ENCODE measurements at regions not wholly inside any gene's neighbourhood (a gene's known extent, or its start where the extent isn't known, plus 50 kb on each side); places are given as distances from the start of the nearest gene placed in this dataset.

DNA sequence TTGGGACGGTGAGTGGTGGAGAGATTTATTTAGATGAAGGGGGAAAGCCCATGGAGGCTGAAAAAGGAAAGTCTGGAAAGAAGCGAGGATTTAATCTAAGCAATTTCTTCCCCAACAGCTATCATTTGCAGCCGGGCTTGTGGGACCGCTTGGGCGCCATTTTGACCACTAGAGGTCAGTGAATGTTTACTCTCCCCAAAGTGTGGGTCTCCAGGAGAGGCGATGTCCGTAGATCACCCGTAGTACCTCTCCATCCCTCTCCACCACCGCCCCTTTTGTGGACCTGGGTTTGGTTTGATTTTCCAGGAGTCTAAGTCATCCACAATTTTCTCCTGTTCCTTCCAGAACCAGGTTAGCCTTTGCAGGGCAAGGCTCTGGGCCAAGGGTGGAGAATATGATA is 91.2 kb upstream of the PARP11 start:
- H3K36me3 Mint-ChIP-seq, result no peaks in the 10 kb centered on the region
- ATAC-seq (ENCODE audit: low read depth in 2 of 2) (no peak), DNase-seq (no peak)
- H3K27me3 Mint-ChIP-seq, result peaks cover 0 to 7% (median 0%) of the 10 kb centered on the region in 3 donors
- H3K4me1 Mint-ChIP-seq, result peaks cover 8 to 14% (median 12%) of the 10 kb centered on the region in 3 donors
- no peak overlapping the region for H3K27ac Mint-ChIP-seq
- H3K9me3 Mint-ChIP-seq, result no peaks in the 10 kb centered on the region
- H3K4me3 Mint-ChIP-seq, result no peak overlapping the region

DNA sequence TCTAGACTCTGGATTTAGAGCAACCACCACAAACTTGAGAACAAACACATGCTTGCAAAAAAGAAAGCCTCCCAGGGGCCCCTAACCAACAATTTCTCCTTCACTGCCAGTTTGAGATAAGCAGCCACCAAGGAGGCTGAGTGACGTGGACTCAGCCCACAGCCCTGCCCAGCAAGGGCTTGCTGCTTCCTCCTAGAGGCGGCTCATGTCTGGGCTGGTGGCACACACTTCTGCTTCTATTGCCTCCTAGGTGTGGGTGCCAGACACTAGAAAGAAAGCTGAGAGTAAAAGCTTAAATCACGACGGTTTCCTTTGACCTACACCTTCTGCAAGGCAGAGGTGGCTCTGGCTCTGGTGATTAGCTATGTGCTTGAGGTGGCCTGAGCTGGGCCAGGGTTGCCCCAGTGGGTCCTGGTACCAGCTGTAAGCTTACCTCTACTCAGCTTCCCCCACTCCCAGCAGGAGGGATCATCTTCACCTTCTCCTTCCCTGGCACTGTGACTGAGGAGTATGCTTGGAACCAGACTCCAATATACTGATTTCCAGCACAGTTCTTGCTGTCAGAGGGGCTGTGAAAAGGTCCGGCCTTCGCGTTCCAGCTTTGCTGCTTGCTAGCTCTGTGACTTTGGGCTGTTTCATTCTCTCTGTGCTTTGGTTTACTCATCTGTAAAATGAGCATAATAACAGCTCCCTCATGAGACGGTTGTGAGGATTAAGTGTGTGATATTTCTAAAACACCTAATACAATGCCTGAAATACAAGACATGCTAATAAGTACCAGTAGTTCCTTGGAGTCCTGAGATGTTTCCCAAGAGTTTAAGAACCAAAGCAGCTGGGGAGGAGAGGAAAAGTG is 89.7 kb upstream of the PARP11 start:
- H3K36me3 Mint-ChIP-seq, result peaks cover 0 to 4% of the 10 kb centered on the region in 2 donors
- H3K27ac Mint-ChIP-seq, result peak overlapping the region in 5 of 6 donors; percentile 44 to 83 (median 69)
- ATAC-seq (ENCODE audit: low read depth in 2 of 2) (peak; percentile 100), DNase-seq (peak; percentile 63)
- peaks cover 0 to 8% (median 0%) of the 10 kb centered on the region in 3 donors for H3K27me3 Mint-ChIP-seq
- H3K4me3 Mint-ChIP-seq, result peak overlapping the region in 3 of 8 donors; percentile 25 to 53 (median 48)
- H3K4me1 Mint-ChIP-seq, result peaks cover 12 to 19% (median 18%) of the 10 kb centered on the region in 3 donors
- H3K9me3 Mint-ChIP-seq, result peaks cover 0 to 2% (median 0%) of the 10 kb centered on the region in 7 donors

DNA sequence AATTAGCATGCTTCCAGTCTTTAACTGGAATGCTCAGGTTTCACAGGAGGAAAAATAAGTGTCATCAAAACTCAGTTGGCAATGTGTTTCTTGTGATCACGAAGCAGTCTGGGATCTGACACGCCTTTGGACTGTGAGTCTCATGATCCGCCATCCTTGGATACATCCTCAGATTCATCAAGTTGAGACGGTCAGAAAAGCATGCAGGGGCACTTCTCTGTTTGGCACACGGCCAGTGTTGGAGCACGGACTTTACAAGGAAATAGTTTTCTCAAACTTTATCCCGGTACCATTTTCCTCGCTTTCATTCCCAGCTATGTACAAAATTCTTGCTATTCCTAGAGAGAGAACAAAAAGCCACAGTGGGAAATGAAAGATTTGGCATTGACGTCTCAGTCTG is 88.4 kb upstream of the PARP11 start:
- Mint-ChIP-seq H3K36me3 (peaks cover 4 to 5% of the 10 kb centered on the region in 2 donors), H3K4me3 (no peak overlapping the region), H3K27me3 (peaks cover 0 to 20% (median 2%) of the 10 kb centered on the region in 3 donors), H3K4me1 (peaks cover 12 to 19% (median 18%) of the 10 kb centered on the region in 3 donors), H3K27ac (peak overlapping the region in 1 of 6 donors; percentile 60), H3K9me3 (peaks cover 0 to 2% (median 0%) of the 10 kb centered on the region in 7 donors)
- DNase-seq (no peak), ATAC-seq (ENCODE audit: low read depth in 2 of 2) (no peak)

DNA sequence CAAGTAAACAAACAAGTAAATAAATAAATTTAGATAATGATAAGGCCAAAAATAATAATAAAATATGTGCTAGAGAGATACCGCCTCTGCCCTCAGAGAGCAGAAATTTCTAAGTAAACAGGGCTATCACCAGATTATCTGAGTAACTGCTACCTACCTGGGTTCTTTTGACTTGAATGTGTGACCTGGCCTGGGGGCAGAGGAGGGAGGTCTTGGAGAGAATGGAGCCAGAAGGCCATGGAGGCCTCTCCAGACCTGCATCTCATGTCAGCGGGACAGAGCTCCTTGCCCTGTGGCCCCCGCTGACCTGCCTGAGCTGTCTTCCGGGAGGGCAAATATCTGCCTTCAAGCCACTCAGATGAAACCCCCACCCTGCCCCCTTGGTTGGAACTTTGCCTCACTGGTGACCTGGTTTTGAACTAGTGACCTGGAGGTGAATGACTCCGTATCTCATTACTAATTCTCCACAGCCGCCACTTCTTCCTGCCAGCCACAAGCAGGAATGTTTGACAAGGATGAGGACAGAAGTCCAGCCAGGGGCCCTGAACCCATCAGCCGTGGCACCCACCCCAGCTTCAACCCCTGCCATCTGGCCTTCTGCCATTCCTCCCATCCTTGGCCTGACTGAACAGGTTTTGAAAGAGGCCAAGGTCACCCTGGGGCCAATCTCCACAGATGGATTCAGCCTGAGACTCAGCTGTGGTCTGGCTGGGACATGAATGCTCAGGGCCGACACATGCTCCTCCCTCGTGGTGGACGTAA is 86.8 kb upstream of the PARP11 start:
- ATAC-seq (ENCODE audit: low read depth in 2 of 2) (no peak), DNase-seq (no peak)
- peaks cover 0 to 22% (median 4%) of the 10 kb centered on the region in 3 donors for H3K27me3 Mint-ChIP-seq
- H3K36me3 Mint-ChIP-seq, result peaks cover 4 to 5% of the 10 kb centered on the region in 2 donors
- no peak overlapping the region for H3K27ac Mint-ChIP-seq
- H3K4me3 Mint-ChIP-seq, result no peak overlapping the region
- H3K9me3 Mint-ChIP-seq, result peaks cover 0 to 2% (median 0%) of the 10 kb centered on the region in 7 donors
- H3K4me1 Mint-ChIP-seq, result peaks cover 12 to 19% (median 18%) of the 10 kb centered on the region in 3 donors

DNA sequence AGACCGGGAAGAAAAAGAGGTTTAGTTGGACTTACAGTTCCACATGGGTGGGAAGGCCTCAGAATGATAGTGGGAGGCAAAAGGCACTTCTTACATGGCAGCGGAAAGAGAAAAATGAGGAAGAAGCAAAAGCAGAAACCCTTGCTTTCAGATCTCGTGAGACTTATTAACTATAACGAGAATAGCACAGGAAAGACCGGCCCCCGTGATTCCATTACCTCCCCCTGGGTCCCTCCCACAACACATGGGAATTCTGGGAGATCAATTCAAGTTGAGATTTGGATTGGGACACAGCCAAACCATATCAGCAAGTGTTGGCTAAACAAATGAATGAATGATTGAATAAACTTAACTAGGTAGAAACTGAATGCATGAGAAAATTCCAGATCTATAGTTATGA is 85.3 kb upstream of the PARP11 start:
- no peak for ATAC-seq (ENCODE audit: low read depth in 2 of 2)

DNA sequence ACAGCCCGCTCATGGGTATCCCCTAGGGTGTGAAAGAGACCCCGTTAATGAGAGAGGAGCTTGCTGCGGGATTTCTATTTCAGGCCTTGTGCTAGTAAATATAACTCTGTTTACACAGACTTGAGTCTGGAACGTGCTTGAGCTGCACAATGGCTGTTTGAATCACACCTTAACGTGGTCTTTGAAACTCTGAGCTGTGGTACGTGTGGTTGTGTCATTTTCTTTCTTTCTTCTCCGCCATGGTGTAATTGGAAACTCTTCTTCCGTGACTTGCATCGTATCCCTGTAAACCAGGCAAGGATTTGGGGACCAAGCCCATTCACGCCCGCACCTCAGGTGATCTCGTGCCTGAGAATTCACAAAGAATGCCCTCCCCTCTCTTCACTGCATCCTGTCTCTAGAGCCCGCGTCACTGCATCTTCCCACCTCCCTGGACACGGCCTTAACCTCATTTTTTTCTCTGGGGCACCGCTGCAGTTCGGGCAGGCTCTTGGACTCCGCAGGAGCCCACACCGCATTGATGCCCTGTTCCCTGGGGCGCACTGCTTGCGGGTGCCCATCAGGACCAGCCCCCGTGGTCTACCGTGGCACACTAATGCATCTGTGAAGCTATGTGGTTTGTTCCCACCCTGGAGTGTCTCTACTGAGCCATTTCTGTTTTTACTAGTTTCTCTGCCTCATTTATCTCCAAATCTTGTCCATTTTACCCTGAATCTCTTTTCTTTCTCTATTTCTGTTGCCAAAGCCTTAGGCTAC is 78.4 kb upstream of the PARP11 start:
- peaks cover 15 to 34% (median 19%) of the 10 kb centered on the region in 3 donors for H3K4me1 Mint-ChIP-seq
- H3K27ac Mint-ChIP-seq, result peak overlapping the region in 2 of 6 donors; percentile 8 to 58
- ATAC-seq (ENCODE audit: low read depth in 2 of 2) (no peak), DNase-seq (no peak)
- H3K27me3 Mint-ChIP-seq, result peaks cover 0 to 3% (median 2%) of the 10 kb centered on the region in 3 donors
- H3K9me3 Mint-ChIP-seq, result peaks cover 0 to 8% (median 2%) of the 10 kb centered on the region in 7 donors
- peaks cover 4 to 8% of the 10 kb centered on the region in 2 donors for H3K36me3 Mint-ChIP-seq
- no peak overlapping the region for H3K4me3 Mint-ChIP-seq

More for the DNA sequence above, 85.3 kb upstream of the PARP11 start:
- Mint-ChIP-seq H3K4me1 (peaks cover 12 to 19% (median 18%) of the 10 kb centered on the region in 3 donors), H3K27me3 (peaks cover 0 to 22% (median 4%) of the 10 kb centered on the region in 3 donors), H3K36me3 (peaks cover 4 to 5% of the 10 kb centered on the region in 2 donors), H3K4me3 (no peak overlapping the region), H3K9me3 (peaks cover 0 to 2% (median 0%) of the 10 kb centered on the region in 7 donors), H3K27ac (no peak overlapping the region)
- no peak for DNase-seq

DNA sequence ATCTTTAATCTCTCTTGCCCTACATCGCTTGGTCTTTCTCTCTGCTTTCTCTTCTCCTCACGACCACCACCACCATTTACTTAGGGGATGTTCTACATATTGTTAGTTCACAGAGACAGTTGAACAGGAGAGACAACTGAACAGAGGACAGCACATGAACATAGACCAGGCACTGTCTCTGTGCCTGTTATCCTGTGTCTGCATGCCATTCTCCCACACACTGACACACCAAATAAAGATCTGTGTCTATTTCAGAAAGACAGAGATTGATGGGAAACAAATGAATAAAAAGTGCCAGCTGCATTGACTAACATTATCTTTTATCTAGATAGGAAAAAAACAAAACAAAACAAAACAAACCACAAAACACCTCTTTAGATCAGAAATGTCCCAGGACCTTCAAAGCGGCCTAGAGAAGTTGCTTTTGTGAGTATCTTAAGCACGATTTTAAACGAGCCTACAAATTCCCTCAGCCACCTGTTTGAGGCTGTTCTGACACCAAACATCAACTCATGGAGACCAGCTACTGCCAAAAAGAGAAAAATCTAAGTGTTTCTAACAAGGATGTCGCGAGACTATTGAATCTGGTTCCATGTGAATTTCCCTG is 77.6 kb upstream of the PARP11 start:
- Mint-ChIP-seq H3K9me3 (peaks cover 0 to 13% (median 2%) of the 10 kb centered on the region in 7 donors), H3K4me3 (no peak overlapping the region), H3K27ac (peak overlapping the region in 4 of 6 donors; percentile 11 to 83 (median 36)), H3K4me1 (peaks cover 23 to 39% (median 25%) of the 10 kb centered on the region in 3 donors), H3K36me3 (peaks cover 4 to 8% of the 10 kb centered on the region in 2 donors), H3K27me3 (no peaks in the 10 kb centered on the region)
- DNase-seq, result no peak
- ATAC-seq (ENCODE audit: low read depth in 2 of 2), result no peak

DNA sequence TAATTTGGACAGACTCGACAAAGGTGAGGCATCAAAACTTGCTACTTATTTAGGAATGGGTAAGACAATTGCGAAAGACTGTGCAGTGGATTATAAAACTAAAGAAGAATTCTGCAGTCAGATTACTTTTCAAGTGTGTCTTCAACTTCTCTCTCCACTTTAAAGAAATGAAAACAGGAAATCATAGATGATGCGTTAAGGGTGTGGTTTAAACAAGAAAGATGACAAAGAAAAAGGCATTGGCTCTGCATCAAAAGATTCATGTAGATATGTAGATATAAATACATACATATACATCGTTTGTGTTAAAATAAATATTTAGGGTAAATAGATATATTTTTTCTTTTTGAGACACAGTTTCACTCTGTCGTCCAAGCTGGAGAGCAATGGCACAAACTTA is 74.6 kb upstream of the PARP11 start:
- DNase-seq (peak; percentile 18), ATAC-seq (ENCODE audit: low read depth in 2 of 2) (peak; percentile 75 to 80)
- Mint-ChIP-seq H3K36me3 (peaks cover 4 to 8% of the 10 kb centered on the region in 2 donors), H3K4me3 (peak overlapping the region in 7 of 8 donors; percentile 6 to 72 (median 52)), H3K27ac (peak overlapping the region; percentile 42 to 97 (median 87)), H3K4me1 (peaks cover 23 to 39% (median 25%) of the 10 kb centered on the region in 3 donors), H3K9me3 (peaks cover 0 to 13% (median 2%) of the 10 kb centered on the region in 7 donors), H3K27me3 (no peaks in the 10 kb centered on the region)

DNA sequence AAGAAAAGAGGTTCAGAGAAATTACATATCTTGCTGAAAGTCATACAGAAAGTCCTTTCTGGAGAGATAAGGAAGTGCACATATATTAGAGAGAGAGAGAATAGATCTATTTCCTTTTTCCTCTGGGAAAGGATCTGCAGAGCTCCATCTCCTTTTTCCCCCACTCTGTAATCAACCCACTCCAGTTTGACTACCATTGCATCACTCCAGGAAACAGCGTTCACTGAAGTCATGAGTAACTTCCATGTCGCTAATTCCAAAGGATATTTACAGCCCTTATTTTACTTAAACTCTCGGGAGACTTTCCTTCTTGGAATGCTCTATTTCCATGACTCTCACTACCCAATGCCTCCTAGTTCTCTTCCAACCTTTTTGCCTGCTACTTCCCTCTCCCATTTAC is 72.5 kb upstream of the PARP11 start:
- ATAC-seq (ENCODE audit: low read depth in 2 of 2) (no peak), DNase-seq (no peak)
- peaks cover 23 to 39% (median 25%) of the 10 kb centered on the region in 3 donors for H3K4me1 Mint-ChIP-seq
- H3K27me3 Mint-ChIP-seq, result no peaks in the 10 kb centered on the region
- peaks cover 0 to 13% (median 2%) of the 10 kb centered on the region in 7 donors for H3K9me3 Mint-ChIP-seq
- H3K27ac Mint-ChIP-seq, result peak overlapping the region in 2 of 6 donors; percentile 82 to 87
- H3K4me3 Mint-ChIP-seq, result no peak overlapping the region
- H3K36me3 Mint-ChIP-seq, result peaks cover 4 to 8% of the 10 kb centered on the region in 2 donors

DNA sequence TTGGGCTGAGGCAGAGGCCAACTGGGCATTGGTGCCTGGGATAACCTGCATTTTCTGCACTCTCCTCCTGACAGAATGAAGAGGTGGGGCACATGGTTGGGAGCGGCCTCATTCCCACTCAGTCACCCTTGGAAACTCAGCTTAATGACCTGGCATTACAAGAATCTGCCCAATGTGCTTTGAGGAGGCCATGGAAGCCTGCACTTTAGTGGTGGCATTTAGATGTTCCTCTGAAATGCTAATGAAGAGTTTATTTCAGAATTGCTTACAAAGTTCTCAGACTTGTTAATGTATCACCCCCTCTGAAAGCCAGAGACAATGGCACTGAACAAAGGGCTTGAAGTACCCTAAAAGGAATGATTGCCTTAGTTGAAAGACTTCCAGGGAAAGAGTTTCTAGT is 71.4 kb upstream of the PARP11 start:
- Mint-ChIP-seq H3K27ac (no peak overlapping the region), H3K36me3 (peaks cover 4 to 8% of the 10 kb centered on the region in 2 donors), H3K4me1 (peaks cover 23 to 35% (median 25%) of the 10 kb centered on the region in 3 donors), H3K27me3 (peaks cover 0 to 7% (median 0%) of the 10 kb centered on the region in 3 donors), H3K4me3 (no peak overlapping the region), H3K9me3 (peaks cover 0 to 13% (median 2%) of the 10 kb centered on the region in 7 donors)
- DNase-seq, result no peak
- ATAC-seq (ENCODE audit: low read depth in 2 of 2), result no peak

DNA sequence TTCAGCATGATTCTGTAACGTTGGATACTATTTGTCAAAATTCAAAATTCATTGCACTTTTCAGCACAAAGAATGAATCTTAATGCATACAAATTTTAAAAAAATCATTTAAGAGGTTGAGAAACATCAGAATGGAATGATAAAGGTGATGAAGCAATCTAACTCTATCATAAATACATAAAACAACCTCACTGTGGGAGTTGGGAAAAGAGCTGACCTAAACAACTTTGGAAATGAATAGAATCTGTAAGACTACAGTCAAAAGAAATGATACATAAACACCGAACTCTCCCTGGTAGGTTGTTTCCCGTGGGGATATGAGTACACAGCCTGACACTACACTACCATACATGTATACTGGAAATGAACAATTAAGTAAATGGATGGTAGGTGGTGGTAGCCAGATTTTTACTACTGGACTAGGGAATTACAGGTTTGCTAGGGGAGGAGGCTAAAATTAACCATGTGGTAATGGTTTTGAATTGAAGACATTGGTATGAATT is 64.9 kb upstream of the PARP11 start:
- ATAC-seq (ENCODE audit: low read depth in 2 of 2), result no peak
- Mint-ChIP-seq H3K4me1 (peaks cover 8 to 12% (median 12%) of the 10 kb centered on the region in 3 donors), H3K27me3 (peaks cover 0 to 23% (median 3%) of the 10 kb centered on the region in 3 donors), H3K36me3 (no peaks in the 10 kb centered on the region), H3K4me3 (no peak overlapping the region), H3K9me3 (no peaks in the 10 kb centered on the region), H3K27ac (no peak overlapping the region)
- DNase-seq, result no peak

DNA sequence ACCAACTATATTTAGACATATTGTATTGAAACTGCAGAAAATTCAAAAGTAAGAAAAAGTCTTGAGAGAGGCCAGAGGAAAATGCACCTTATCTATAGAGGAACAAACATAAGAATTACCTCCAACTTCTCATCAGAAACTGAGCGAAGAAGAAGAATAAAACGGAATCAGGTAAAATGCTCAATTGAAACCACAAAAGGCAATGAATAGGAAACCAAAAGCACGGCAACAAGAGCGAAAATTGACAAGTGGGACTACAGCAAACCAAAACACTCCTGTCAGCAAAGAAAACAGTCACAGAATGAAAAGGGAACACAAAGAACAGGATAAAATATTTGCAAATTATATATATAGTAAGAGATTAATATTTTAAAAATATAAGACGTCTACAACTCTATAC is 61.9 kb upstream of the PARP11 start:
- peak; percentile 30 for DNase-seq
- H3K27ac Mint-ChIP-seq, result peak overlapping the region in 2 of 6 donors; percentile 8 to 93
- H3K4me1 Mint-ChIP-seq, result peaks cover 8 to 12% (median 12%) of the 10 kb centered on the region in 3 donors
- no peaks in the 10 kb centered on the region for H3K36me3 Mint-ChIP-seq
- no peak overlapping the region for H3K4me3 Mint-ChIP-seq
- no peaks in the 10 kb centered on the region for H3K9me3 Mint-ChIP-seq
- peaks cover 12 to 31% (median 13%) of the 10 kb centered on the region in 3 donors for H3K27me3 Mint-ChIP-seq
- peak; percentile 27 to 59 for ATAC-seq (ENCODE audit: low read depth in 2 of 2)
